ENCODE measurements at regions not wholly inside any gene's neighbourhood (a gene's known extent, or its start where the extent isn't known, plus 50 kb on each side); places are given as distances from the start of the nearest gene placed in this dataset.
"Not testable (repeated sequence)": the region's sequence is repeated elsewhere in the genome, so short reads cannot be mapped to it uniquely, and the experiment has no call there.

DNA sequence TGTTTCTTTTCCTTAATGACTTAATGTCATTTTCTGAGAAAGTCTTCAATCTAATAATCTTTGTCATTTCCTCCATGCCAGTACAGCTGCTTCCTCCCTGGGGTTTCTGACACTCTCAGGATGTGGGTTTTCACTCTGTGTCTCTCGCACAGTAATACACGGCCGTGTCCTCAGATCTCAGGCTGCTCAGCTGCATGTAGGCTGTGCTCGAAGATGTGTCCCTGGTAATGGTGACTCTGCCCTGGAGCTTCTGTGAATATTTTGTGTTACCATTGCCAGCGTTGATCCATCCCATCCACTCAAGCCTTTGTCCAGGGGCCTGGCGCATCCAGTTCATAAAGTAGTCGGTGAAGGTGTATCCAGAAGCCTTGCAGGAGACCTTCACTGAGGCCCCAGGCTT, 142.2 kb downstream of the POTEB start:
- TF ChIP-seq, protein P1, sequence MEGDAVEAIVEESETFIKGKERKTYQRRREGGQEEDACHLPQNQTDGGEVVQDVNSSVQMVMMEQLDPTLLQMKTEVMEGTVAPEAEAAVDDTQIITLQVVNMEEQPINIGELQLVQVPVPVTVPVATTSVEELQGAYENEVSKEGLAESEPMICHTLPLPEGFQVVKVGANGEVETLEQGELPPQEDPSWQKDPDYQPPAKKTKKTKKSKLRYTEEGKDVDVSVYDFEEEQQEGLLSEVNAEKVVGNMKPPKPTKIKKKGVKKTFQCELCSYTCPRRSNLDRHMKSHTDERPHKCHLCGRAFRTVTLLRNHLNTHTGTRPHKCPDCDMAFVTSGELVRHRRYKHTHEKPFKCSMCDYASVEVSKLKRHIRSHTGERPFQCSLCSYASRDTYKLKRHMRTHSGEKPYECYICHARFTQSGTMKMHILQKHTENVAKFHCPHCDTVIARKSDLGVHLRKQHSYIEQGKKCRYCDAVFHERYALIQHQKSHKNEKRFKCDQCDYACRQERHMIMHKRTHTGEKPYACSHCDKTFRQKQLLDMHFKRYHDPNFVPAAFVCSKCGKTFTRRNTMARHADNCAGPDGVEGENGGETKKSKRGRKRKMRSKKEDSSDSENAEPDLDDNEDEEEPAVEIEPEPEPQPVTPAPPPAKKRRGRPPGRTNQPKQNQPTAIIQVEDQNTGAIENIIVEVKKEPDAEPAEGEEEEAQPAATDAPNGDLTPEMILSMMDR (IDR thresholded peaks at IDR 0.05 in 4 of 5, conservative IDR thresholded peaks at IDR 0.05 in 1 of 5), result not testable (repeated sequence)
- not testable (repeated sequence) for TF ChIP-seq POLR2A (IDR thresholded peaks at IDR 0.05)
